ENCODE measurements at regions not wholly inside any gene's neighbourhood (a gene's known extent, or its start where the extent isn't known, plus 50 kb on each side); places are given as distances from the start of the nearest gene placed in this dataset.
"Not testable (repeated sequence)": the region's sequence is repeated elsewhere in the genome, so short reads cannot be mapped to it uniquely, and the experiment has no call there.

DNA sequence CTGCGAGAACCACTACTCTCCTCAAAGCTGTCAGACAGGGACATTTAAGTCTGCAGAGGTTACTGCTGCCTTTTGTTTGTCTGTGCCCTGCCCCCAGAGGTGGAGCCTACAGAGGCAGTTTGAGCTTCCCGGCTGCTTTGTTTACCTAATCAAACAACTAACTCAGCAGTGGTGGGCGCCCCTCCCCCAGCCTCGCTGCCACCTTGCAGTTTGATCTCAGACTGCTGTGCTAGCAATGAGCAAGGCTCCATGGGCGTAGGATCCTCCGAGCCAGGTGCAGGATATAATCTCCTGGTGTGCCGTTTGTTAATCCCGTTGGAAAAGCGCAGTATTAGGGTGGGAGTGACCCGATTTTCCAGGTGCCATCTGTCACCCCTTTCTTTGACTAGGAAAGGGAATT, 147.7 kb upstream of the MRPS22 start:
- in situ Hi-C loops (cut with MboI; ENCODE audit: low sequenced_read_pairs); H2AK9ac ChIP-seq (replicated peaks; ENCODE audit: low read depth, low read length, poor library complexity); H3K9me3 ChIP-seq (ENCODE audit: control insufficient read depth, insufficient read depth, low read length); H3K18ac ChIP-seq (ENCODE audit: low read depth, low read length); H3K23ac ChIP-seq (ENCODE audit: low read depth, low read length); H3K9ac ChIP-seq (ENCODE audit: low read depth, low read length); H2BK5ac ChIP-seq (ENCODE audit: low read depth, low read length, poor library complexity, severe bottlenecking); CTCF ChIA-PET; H4K8ac ChIP-seq (ENCODE audit: low read depth in 2 of 2, low read length in 2 of 2); ATAC-seq (ENCODE audit: low read depth); H3K4me2 ChIP-seq (ENCODE audit: low read depth, low read length); POLR2A ChIA-PET (ENCODE audit: unreplicated experiment); H3K14ac ChIP-seq (replicated peaks; ENCODE audit: low read depth, low read length); H3K27me3 ChIP-seq (ENCODE audit: control insufficient read depth, insufficient read depth, low read length); H3K56ac ChIP-seq (ENCODE audit: extremely low read depth, insufficient read depth, low read length); H3K4me3 ChIP-seq (ENCODE audit: insufficient read depth, low read depth, low read length); H3K4me1 ChIP-seq (ENCODE audit: control insufficient read depth, insufficient read depth, low read length); H4K5ac ChIP-seq (ENCODE audit: low read depth, low read length); H2BK15ac ChIP-seq (ENCODE audit: low read depth, low read length); H2BK20ac ChIP-seq (ENCODE audit: low read depth, low read length); H3K36me3 ChIP-seq (ENCODE audit: control insufficient read depth, insufficient read depth, low read length); H3K9me1 ChIP-seq (ENCODE audit: insufficient read depth, low read length); BruUV-seq (replicated peaks); H3K27ac ChIP-seq (ENCODE audit: insufficient read depth, low read length); H2AFZ ChIP-seq (replicated peaks; ENCODE audit: low read length, poor library complexity); H3K79me1 ChIP-seq (ENCODE audit: low read depth in 1 of 2, low read length in 2 of 2); H4K20me1 ChIP-seq (ENCODE audit: insufficient read depth, low read length); H3K4ac ChIP-seq (ENCODE audit: low read depth, low read length); H2AK5ac ChIP-seq (ENCODE audit: low read depth, low read length); H4K91ac ChIP-seq (ENCODE audit: insufficient read depth, low read depth, low read length); H2BK120ac ChIP-seq (ENCODE audit: low read depth, low read length); dilution Hi-C loops (cut with HindIII; ENCODE audit: low sequenced_read_pairs, unreplicated experiment); intact Hi-C loops (cut with micrococcal nuclease); DNase-seq: not testable (repeated sequence)
- no CpG with 5 or more reads among the region's 10 CpGs for WGBS, 2 experiments (ENCODE audit: extremely low coverage in 2 of 2, insufficient read length in 1 of 2)

Data from IMR-90 (cell line).